CD4-positive, alpha-beta T cell treated with Interleukin-21 for 1 hour (primary cell): ENCODE measurements at regions not wholly inside any gene's neighbourhood (a gene's known extent, or its start where the extent isn't known, plus 50 kb on each side); places are given as distances from the start of the nearest gene placed in this dataset.
"Not testable (repeated sequence)": the region's sequence is repeated elsewhere in the genome, so short reads cannot be mapped to it uniquely, and the experiment has no call there.

Source experiments
- DNase-seq: peaks from one replicate; pipeline ENCODE4 v3.0.0-alpha.2; 2020

GRCh38 chr2:131672471-131673399 is 145.0 kb downstream of the CCDC74A start:
- peak; percentile 56 for DNase-seq

GRCh38 chr2:131673400-131674173 is 145.9 kb downstream of the CCDC74A start:
- peak; percentile 61 for DNase-seq

- no peak for DNase-seq
Observed at GRCh38 chr2:131674174-131674507, 146.5 kb downstream of the CCDC74A start.

- DNase-seq, result not testable (repeated sequence)
Observed at GRCh38 chr2:131681611-131682121, 154.0 kb downstream of the CCDC74A start.

GRCh38 chr2:131682122-131682944 is 154.6 kb downstream of the CCDC74A start:
- peak; percentile 68 for DNase-seq

- DNase-seq, result not testable (repeated sequence)
Observed at GRCh38 chr2:131682945-131683330, 155.2 kb downstream of the CCDC74A start.

- not testable (repeated sequence) for DNase-seq
Observed at GRCh38 chr2:131684631-131685316, 157.1 kb downstream of the CCDC74A start.

- DNase-seq, result not testable (repeated sequence)
Observed at GRCh38 chr2:131686164-131686893, 158.6 kb downstream of the CCDC74A start.

- not testable (repeated sequence) for DNase-seq
Observed at GRCh38 chr2:131686894-131687238, 159.2 kb downstream of the CCDC74A start.

- not testable (repeated sequence) for DNase-seq
Observed at GRCh38 chr2:131689066-131689465, 161.4 kb downstream of the CCDC74A start.

GRCh38 chr2:131711268-131711667 is 183.6 kb downstream of the CCDC74A start:
- DNase-seq, result not testable (repeated sequence)

GRCh38 chr2:131717907-131718306 is 190.2 kb downstream of the CCDC74A start:
- DNase-seq, result not testable (repeated sequence)

GRCh38 chr2:131721163-131721562 is 193.5 kb downstream of the CCDC74A start:
- not testable (repeated sequence) for DNase-seq

- not testable (repeated sequence) for DNase-seq
Observed at GRCh38 chr2:131722256-131722655, 194.6 kb downstream of the CCDC74A start.

- DNase-seq, result no peak
Observed at GRCh38 chr2:131724019-131724418, 196.3 kb downstream of the CCDC74A start.

- not testable (repeated sequence) for DNase-seq
Observed at GRCh38 chr2:131728451-131728850, 200.8 kb downstream of the CCDC74A start.

- DNase-seq, result not testable (repeated sequence)
Observed at GRCh38 chr2:131733530-131733929, 205.8 kb downstream of the CCDC74A start.

- DNase-seq, result not testable (repeated sequence)
Observed at GRCh38 chr2:131736406-131736805, 208.7 kb downstream of the CCDC74A start.

GRCh38 chr2:131738533-131738932 is 210.8 kb downstream of the CCDC74A start:
- DNase-seq, result not testable (repeated sequence)

GRCh38 chr2:131738996-131739434 is 211.3 kb downstream of the CCDC74A start:
- DNase-seq, result not testable (repeated sequence)
